ENCODE measurements at regions not wholly inside any gene's neighbourhood (a gene's known extent, or its start where the extent isn't known, plus 50 kb on each side); places are given as distances from the start of the nearest gene placed in this dataset.

DNA sequence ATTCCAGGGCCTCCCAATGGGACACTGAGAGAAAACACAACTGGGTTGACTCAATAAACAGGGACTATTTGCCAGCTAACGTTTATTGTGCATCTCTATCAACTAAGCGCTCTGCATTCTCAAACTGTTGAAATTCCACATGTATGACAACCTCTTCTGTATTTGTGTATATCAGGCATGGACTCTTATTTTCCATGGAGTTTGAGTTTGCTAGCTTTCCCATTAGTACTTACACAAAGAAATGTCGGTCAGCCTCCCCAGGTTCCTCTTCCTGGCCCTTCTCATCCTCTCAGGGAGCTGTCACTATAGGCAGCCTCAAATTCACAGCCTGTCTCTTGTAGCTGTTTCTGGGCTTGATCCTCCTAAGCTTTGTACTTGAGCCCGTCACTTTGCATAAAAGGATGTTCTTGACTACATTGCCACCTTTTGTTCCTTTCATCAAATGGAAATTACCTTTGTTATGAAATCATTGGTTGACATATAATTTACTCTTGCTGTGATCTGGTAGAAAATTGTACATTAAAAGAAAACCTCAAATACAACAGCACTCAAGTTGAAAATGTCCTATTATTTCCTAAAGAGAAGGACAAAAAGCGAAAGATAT lies 60.0 kb upstream of the NTPCR start:
- TF ChIP-seq, protein P1, sequence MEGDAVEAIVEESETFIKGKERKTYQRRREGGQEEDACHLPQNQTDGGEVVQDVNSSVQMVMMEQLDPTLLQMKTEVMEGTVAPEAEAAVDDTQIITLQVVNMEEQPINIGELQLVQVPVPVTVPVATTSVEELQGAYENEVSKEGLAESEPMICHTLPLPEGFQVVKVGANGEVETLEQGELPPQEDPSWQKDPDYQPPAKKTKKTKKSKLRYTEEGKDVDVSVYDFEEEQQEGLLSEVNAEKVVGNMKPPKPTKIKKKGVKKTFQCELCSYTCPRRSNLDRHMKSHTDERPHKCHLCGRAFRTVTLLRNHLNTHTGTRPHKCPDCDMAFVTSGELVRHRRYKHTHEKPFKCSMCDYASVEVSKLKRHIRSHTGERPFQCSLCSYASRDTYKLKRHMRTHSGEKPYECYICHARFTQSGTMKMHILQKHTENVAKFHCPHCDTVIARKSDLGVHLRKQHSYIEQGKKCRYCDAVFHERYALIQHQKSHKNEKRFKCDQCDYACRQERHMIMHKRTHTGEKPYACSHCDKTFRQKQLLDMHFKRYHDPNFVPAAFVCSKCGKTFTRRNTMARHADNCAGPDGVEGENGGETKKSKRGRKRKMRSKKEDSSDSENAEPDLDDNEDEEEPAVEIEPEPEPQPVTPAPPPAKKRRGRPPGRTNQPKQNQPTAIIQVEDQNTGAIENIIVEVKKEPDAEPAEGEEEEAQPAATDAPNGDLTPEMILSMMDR (IDR thresholded peaks at IDR 0.05), result no peak
- TF ChIP-seq ZFX (IDR thresholded peaks at IDR 0.05; ENCODE audit: borderline replicate concordance), result no peak
